ENCODE measurements at regions not wholly inside any gene's neighbourhood (a gene's known extent, or its start where the extent isn't known, plus 50 kb on each side); places are given as distances from the start of the nearest gene placed in this dataset.

GRCh38 chr3:82137861-82138260, 376.4 kb upstream of the GBE1 start:
- no peak for TF ChIP-seq CTCF (IDR thresholded peaks at IDR 0.05)
- no peak for TF ChIP-seq POLR2A (IDR thresholded peaks at IDR 0.05)

All from Peyer's patch (tissue), 4 donors.